Fibroblast of mammary gland (primary cell): ENCODE measurements at regions not wholly inside any gene's neighbourhood (a gene's known extent, or its start where the extent isn't known, plus 50 kb on each side); places are given as distances from the start of the nearest gene placed in this dataset.

Source experiments
- DNase-seq: peaks from one replicate; pipeline ENCODE4 v3.0.0-alpha.2; 2010; ENCODE audit warnings: low read depth
- H3K4me3 ChIP-seq: 2 replicates; pipeline ENCODE4 v1.5.1; 2011; ENCODE audit warnings: low read depth, mild to moderate bottlenecking, low read length, moderate library complexity; ENCODE audit not compliant: control insufficient read depth
- CTCF ChIP-seq: conservative IDR thresholded peaks from 2 replicates; pipeline ENCODE4 v1.5.1; 2011; ENCODE audit warnings: low read depth, low read length, inconsistent platforms; ENCODE audit not compliant: control insufficient read depth, insufficient read depth

GRCh38 chr1:214941061-214941460 is 141.5 kb upstream of the KCNK2 start:
- no peak for TF ChIP-seq CTCF
- H3K4me3 ChIP-seq = no peak overlapping the region
- no peak for DNase-seq

- DNase-seq = no peak
- H3K4me3 ChIP-seq = no peak overlapping the region
- TF ChIP-seq CTCF = no peak
Measured at GRCh38 chr1:214943054-214943453, 139.5 kb upstream of the KCNK2 start.

GRCh38 chr1:214946615-214947014 is 135.9 kb upstream of the KCNK2 start:
- no peak for DNase-seq
- TF ChIP-seq CTCF = no peak
- H3K4me3 ChIP-seq = no peak overlapping the region

- H3K4me3 ChIP-seq = no peak overlapping the region
- no peak for TF ChIP-seq CTCF
- no peak for DNase-seq
Measured at GRCh38 chr1:214952648-214953047, 129.9 kb upstream of the KCNK2 start.

- no peak overlapping the region for H3K4me3 ChIP-seq
- TF ChIP-seq CTCF = no peak
- no peak for DNase-seq
Measured at GRCh38 chr1:214953901-214954616, 128.5 kb upstream of the KCNK2 start.

GRCh38 chr1:214954617-214954949 is 128.0 kb upstream of the KCNK2 start:
- no peak overlapping the region for H3K4me3 ChIP-seq
- no peak for TF ChIP-seq CTCF
- DNase-seq = no peak
